ENCODE measurements at regions not wholly inside any gene's neighbourhood (a gene's known extent, or its start where the extent isn't known, plus 50 kb on each side); places are given as distances from the start of the nearest gene placed in this dataset.

DNA sequence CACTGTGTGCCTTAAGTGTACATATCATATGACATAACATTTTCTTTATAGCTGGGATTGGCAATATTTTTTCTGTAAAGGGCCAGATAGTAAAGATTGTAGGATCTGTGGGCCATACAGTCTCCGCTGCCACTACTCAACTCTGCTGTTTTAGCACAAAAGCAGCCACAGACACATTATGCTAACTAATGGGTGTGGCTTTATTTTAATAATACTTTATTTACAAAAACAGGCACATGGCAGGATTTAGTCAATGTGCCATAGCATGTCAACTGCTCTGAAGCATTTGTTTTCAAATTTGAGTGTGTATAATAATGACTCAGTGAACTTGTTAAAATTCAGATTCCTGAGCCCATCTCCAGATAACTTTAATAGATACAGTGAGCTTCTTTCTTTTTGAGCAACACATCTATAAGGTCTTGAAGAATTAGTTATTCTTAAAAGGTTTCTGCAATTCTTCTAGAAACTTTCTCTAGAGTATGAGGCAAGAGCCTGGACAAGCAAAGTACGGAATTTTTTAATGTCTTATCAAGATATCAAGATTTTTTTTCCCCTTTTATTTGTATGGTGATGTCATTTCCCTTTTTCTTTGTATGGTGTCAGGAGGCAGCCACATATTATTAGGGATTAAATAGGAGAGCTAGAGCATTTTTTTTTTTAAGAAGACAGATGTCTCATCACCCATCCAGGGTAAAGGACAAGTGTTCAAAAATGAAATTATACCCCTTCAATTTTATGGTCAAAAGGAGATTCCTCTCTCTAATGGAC lies 518.3 kb downstream of the DHX35 start:
- DNase-seq (ENCODE audit: low spot score), result no peak

GRCh38 chr20:39479196-39479810 lies 517.2 kb downstream of the DHX35 start:
- DNase-seq (ENCODE audit: low spot score), result no peak

DNA sequence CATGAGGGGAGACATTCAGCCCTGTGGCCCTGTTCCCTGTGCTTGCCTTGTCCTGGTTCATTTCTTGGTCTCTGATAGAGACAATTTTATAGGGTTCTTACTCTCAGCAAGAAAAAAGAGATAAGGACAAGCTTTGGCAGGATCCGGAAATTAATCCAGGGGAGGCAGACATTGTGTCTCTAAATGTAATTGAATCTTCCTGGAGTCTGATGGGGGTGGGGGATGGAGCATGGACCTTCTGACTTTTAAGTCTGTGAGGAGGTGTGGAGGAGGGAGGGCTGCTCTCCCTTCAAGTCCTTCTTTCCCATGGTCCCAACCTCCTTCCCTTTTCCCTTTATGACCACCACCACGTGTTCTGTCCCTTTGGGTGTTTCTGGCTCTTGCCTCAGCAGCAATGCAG lies 512.7 kb downstream of the DHX35 start:
- DNase-seq (ENCODE audit: low spot score), result no peak

DNA sequence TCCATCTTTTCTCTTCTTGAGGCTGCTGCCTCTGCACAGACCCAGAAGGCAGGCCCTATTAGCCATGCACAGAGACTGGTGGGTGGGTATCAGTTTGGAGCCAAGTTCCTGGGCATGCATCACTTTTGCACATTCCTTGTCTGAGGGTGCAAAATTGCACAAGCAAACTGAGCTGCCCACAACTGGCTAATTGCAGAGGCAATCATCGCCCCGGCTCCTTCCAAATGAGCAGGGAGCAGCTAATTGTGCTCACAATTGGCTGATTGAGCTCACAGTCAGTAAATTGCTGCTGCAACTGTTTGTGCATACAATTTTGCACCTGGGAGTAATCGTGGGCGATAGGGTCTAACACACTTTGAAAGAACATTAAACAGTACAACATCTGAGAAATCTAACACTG lies 511.4 kb downstream of the DHX35 start:
- no peak for DNase-seq (ENCODE audit: low spot score)

DNA sequence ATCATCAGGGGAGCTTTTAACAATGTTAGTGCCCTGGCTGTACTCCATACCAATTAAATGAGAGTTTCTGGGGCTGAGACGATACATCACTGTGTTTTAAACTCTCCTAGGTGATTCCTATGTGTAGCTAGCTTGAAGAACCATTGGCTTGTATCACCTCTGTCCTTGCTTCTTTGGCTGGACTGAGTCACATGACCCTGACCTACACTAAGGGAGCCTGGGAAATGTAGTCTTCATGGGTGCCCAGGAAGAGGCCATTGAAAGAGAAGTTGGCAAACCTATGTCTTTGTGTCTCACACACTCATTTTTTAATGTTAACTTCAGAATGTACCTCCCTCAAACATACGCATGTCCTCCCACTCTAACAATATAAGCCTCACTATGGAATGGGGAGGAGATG lies 506.6 kb downstream of the DHX35 start:
- DNase-seq (ENCODE audit: low spot score), result no peak

DNA sequence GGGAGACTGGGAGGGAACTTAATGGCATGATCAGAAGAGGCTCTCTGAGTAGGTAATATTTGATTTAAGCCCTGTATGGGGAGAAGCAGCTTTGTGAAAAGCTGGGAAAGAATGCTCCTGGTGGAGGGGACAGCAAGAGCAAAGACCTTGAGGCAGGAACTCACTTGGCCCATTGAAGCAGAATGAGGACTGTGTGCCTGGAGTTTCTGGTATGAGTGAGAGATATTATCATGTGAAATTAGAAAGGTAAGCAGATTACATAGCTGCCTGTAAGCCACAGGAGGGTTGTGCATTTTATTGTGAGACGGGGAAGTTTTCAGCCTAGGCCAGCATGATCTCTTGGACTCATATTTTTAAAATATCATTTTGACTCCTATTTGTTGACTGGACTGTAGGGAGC lies 502.1 kb downstream of the DHX35 start:
- DNase-seq (ENCODE audit: low spot score), result no peak

- no peak for DNase-seq (ENCODE audit: low spot score)
Measured at GRCh38 chr20:39462416-39462945, 500.3 kb downstream of the DHX35 start.

DNA sequence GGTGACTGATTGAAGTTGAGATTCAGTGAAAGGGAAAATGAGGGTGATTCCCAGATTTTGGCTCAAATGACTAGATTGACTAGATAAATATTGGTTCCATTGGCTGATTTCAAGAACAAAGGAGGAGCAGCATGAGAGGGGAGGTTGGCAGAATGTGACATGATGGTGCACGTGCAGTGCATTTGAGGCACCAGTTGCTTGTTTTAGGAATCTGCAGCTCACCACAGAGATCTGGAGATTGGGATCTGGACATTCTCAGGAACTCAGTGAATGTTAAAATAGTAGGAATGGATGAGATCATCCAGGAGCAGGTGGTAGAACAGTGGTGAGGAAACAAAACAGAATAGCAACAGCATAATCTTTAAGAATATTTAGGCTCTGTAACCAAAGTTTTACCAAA lies 496.3 kb downstream of the DHX35 start:
- no peak for DNase-seq (ENCODE audit: low spot score)

GRCh38 chr20:39453890-39454289 lies 491.7 kb downstream of the DHX35 start:
- DNase-seq (ENCODE audit: low spot score), result peak; percentile 10

- no peak for DNase-seq (ENCODE audit: low spot score)
Measured at GRCh38 chr20:39452583-39453340, 490.6 kb downstream of the DHX35 start.

- DNase-seq (ENCODE audit: low spot score), result no peak
Measured at GRCh38 chr20:39451386-39451785, 489.2 kb downstream of the DHX35 start.

GRCh38 chr20:39446397-39446796 lies 484.3 kb downstream of the DHX35 start:
- DNase-seq (ENCODE audit: low spot score), result no peak

GRCh38 chr20:39445095-39445494 lies 483.0 kb downstream of the DHX35 start:
- no peak for DNase-seq (ENCODE audit: low spot score)

DNA sequence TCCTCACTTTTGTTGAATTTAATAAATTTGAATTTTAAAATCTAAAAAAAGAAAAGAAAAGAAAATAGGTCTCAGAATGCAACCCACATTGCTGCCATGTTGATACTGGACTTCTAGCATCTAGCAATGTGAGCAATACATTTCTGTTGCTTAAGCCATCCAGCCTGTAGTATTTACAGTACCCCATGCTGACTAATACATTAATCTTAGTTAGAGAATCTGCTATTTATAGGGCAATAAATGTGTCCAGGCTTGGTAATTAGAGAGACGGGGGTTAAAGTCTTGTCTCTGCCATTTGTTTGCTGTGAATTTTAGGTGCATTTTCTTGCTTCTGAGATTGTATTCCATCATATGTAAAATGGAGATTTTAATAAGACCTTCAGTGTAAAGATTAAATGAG lies 471.3 kb downstream of the DHX35 start:
- DNase-seq (ENCODE audit: low spot score), result no peak

DNA sequence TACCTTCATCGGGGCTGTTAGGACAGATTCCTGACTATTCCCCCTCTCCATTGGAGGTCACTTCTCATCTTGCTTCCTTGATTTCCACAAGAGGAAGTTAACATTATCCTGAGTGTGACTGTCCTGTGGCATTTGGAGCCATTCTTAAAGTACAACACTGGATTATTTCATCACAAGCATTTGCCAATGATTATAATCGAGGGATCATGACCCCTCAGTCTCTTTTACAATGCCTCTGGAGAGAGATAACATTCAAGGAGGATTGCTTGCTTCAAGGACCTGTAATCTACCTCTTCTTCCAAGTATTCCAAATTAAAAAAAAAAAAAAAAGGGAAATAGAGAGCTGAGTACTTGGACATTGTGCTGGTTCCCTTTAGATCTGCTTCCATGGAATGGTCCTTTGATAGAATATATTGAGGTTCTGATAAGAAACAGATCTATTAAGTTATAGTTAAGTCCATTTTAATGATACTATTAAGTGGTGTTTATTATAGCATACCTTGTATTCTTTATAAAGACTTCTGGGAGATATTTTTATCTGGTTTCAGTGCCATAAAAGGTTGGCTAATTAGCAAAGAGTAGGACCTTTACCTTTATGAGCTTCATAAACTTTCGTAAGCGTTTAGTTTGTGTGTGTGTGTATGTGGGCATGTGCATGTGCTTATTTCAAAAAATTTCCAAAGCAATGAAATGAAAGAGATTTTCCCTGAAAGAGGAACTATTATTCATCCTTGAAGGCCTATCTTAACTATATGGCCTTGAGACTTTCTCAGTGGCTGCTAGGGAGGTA lies 469.1 kb downstream of the DHX35 start:
- no peak for DNase-seq (ENCODE audit: low spot score)

DNA sequence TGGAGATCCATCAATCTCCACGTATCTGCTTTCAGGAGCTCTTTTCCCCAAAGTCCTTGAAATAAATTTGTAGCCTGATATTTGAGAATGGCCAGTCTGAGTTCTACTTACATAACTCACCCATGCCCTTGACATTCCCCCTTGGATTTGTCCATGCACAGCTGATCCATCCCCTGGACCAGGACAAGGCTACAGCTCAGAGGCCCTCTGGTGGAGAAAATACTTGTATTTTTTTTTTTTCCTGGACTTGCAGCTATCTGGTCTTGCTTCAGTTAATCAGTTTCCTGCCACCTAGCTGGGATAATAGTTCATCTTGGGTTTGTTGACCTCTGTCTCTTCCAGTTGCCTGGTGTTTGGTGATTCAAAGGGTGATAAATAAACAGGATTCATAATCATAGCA lies 467.6 kb downstream of the DHX35 start:
- no peak for DNase-seq (ENCODE audit: low spot score)

- DNase-seq (ENCODE audit: low spot score), result no peak
Measured at GRCh38 chr20:39424962-39425678, 463.0 kb downstream of the DHX35 start.

DNA sequence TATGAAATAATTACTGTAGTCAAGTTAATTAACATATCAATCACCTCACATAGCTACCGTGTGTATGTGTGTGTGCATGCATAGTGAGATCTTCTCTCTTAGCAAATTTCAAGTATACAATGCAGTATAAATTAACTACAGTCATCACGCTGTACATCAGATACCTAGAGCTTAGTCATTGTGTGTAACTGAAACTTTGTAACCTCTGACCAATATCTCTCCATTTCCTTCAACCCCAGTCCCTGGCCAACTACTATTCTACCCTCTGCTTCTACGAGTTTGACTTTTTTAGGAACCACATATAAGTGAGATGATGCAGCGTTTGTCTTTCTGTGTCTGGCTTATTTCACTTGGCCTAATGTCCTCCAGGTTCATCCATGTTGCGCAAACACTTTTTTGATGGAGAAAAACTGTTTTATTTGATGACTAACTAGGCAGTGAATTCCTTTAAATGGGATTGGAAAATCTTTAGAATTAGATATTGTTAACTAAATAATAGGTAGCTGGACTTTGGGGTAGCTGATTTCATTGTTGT lies 459.5 kb downstream of the DHX35 start:
- no peak for DNase-seq (ENCODE audit: low spot score)

DNA sequence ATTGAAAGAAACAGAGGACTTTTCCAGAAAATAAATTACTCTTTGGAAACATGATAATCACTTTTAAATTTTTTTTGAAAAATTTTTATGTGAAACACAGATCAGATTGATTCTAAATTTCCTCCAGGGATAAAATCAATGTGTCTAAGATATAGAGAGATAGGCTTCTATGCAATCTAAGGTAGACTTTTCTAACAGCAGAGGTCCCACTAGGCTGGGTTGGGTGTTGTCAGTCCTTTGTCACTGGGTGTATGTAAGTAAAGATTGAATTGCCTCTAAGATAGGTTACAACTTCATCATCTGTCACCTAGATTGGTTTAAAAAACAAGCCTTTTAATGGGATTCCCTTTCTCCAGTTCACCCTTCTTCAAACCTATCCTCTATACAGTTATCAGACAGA lies 449.9 kb downstream of the DHX35 start:
- DNase-seq (ENCODE audit: low spot score), result no peak

DNA sequence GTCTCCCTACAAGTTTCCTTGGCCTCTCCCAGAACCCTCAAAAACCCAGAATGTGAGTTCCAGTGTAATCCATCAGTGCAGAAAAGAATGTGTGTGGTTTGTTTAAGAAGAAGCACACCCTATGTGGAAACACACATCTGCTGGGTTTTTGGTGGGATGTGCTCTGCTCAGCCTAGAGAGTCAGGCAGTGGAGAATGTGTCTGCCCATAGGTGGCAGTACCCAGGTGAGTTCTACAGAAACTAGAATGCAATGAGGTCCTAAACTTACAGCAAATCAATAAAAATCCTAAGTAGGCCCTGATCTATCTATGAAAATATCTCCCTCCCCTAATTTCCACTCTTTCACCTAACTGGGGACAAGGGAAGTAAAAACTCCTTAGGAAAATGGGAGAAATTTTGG lies 437.3 kb downstream of the DHX35 start:
- no peak for DNase-seq (ENCODE audit: low spot score)

DNA sequence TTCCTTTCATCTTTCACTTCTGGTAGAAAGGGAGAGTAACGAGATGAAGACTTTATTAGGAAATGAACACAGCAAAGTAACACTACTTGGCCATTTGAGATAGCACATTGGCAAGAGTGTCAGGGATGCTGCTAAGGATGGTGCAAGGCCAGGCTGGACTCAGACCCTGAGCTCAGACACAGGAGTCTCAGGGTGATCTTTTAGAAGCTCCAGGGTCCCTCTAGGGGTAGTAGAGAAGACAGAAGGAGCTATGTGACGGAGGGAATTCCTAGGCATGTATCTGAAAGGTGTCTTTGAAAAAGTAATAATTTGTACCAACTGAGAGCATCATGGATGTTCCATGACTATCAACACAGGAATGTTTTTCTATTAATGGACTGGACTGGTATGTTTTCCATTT lies 436.5 kb downstream of the DHX35 start:
- DNase-seq (ENCODE audit: low spot score), result no peak

Measured in Ammon's horn (tissue), 1 donor.